CD14-positive monocyte (primary cell): ENCODE measurements at regions not wholly inside any gene's neighbourhood (a gene's known extent, or its start where the extent isn't known, plus 50 kb on each side); places are given as distances from the start of the nearest gene placed in this dataset.

Source experiments
- DNase-seq, 3 donors: peaks; one replicate each; pipeline ENCODE4 v3.0.0-alpha.2; 2011 to 2022
- H2AFZ ChIP-seq: 2 replicates; pipeline ENCODE4 v1.6.0; 2012; ENCODE audit warnings: mild to moderate bottlenecking, low read depth, low read length, inconsistent platforms; ENCODE audit not compliant: insufficient read depth, poor library complexity, severe bottlenecking
- H3K27ac ChIP-seq, 2 donors: 1 replicate in 1 of 2; 2 replicates in 1 of 2; pipeline ENCODE4 v1.5.1; 2012 to 2013; ENCODE audit warnings: low read length in 2 of 2, control low read depth in 1 of 2, inconsistent platforms in 1 of 2, low read depth in 1 of 2, mild to moderate bottlenecking in 1 of 2
- H3K27me3 ChIP-seq, 2 donors: one replicate each; pipeline versions ENCODE4 v1.6.0 to v1.6.1; 2011 to 2013; ENCODE audit warnings: low read length in 2 of 2; ENCODE audit not compliant: control insufficient read depth in 2 of 2, insufficient read depth in 2 of 2
- H3K36me3 ChIP-seq, 2 donors: replicated peaks in 1 of 2; 1 replicate in 1 of 2; 2 replicates in 1 of 2; pipeline versions ENCODE4 v1.5.1 to v1.6.1; 2012 to 2013; ENCODE audit warnings: low read length in 2 of 2, control low read depth in 1 of 2, inconsistent platforms in 1 of 2, mild to moderate bottlenecking in 1 of 2; ENCODE audit not compliant: insufficient read depth in 2 of 2, control insufficient read depth in 1 of 2
- H3K4me1 ChIP-seq, 2 donors: 1 replicate in 1 of 2; 2 replicates in 1 of 2; pipeline versions ENCODE4 v1.5.1 to v1.6.1; 2012 to 2013; ENCODE audit warnings: low read length in 2 of 2, control low read depth in 1 of 2, inconsistent platforms in 1 of 2, mild to moderate bottlenecking in 1 of 2, moderate library complexity in 1 of 2; ENCODE audit not compliant: insufficient read depth in 2 of 2, control insufficient read depth in 1 of 2
- H3K4me2 ChIP-seq: replicated peaks from 2 replicates; pipeline ENCODE3; 2012; ENCODE audit warnings: low read length, moderate library complexity, mild to moderate bottlenecking; ENCODE audit not compliant: poor library complexity, severe bottlenecking; ENCODE audit errors: extremely low read depth
- H3K4me3 ChIP-seq, 3 experiments: fragments of 200-600 bp in 1 of 3; sonication (generic) in 1 of 3; replicated peaks in 1 of 3; 1 replicate in 2 of 3; 2 replicates in 1 of 3; pipeline ENCODE4 v1.5.1; 2011 to 2013; ENCODE audit warnings: low read length in 3 of 3, mild to moderate bottlenecking in 3 of 3, control low read depth in 2 of 3, low read depth in 2 of 3, inconsistent platforms in 1 of 3, moderate library complexity in 1 of 3
- H3K79me2 ChIP-seq: 2 replicates; pipeline ENCODE4 v1.6.0; 2012; ENCODE audit warnings: mild to moderate bottlenecking, control low read depth, inconsistent platforms, low read length, moderate library complexity; ENCODE audit not compliant: insufficient read depth
- H3K9ac ChIP-seq: 2 replicates; pipeline ENCODE4 v1.6.0; 2017; ENCODE audit warnings: low read length, mild to moderate bottlenecking; ENCODE audit not compliant: insufficient read depth, poor library complexity, severe bottlenecking
- H3K9me3 ChIP-seq, 2 donors: replicated peaks in 1 of 2; 1 replicate in 1 of 2; 2 replicates in 1 of 2; pipeline versions ENCODE4 v1.5.1 to v1.6.1; 2012 to 2013; ENCODE audit warnings: low read length in 2 of 2, control low read depth in 1 of 2; ENCODE audit not compliant: control insufficient read depth in 1 of 2, insufficient read depth in 1 of 2
- H4K20me1 ChIP-seq: 2 replicates; pipeline ENCODE4 v1.6.0; 2012; ENCODE audit warnings: mild to moderate bottlenecking, low read length, control low read depth, moderate library complexity; ENCODE audit not compliant: insufficient read depth
- H3K27ac Mint-ChIP-seq, 7 donors: one replicate each; pipeline ENCODE4 v1.8.0; 2020; ENCODE audit warnings: mild to moderate bottlenecking in 7 of 7, mixed read lengths in 7 of 7, moderate library complexity in 6 of 7, inconsistent platforms in 2 of 7
- H3K27me3 Mint-ChIP-seq, 3 donors: one replicate each; pipeline ENCODE4 v1.8.0; 2021 to 2022; ENCODE audit warnings: low read depth in 3 of 3, mild to moderate bottlenecking in 3 of 3, mixed read lengths in 3 of 3, moderate library complexity in 3 of 3, inconsistent platforms in 1 of 3
- H3K36me3 Mint-ChIP-seq, 2 donors: one replicate each; pipeline ENCODE4 v1.8.0; 2020; ENCODE audit warnings: mixed read lengths in 2 of 2, inconsistent platforms in 1 of 2, mild to moderate bottlenecking in 1 of 2
- H3K4me1 Mint-ChIP-seq: one replicate; pipeline ENCODE4 v1.8.0; 2020; ENCODE audit warnings: mild to moderate bottlenecking, mixed read lengths
- H3K4me3 Mint-ChIP-seq, 2 donors: one replicate each; pipeline ENCODE4 v1.8.0; 2020; ENCODE audit warnings: mild to moderate bottlenecking in 2 of 2, mixed read lengths in 2 of 2, moderate library complexity in 1 of 2
- H3K9me3 Mint-ChIP-seq, 7 donors: one replicate each; pipeline ENCODE4 v1.8.0; 2020 to 2022; ENCODE audit warnings: mixed read lengths in 7 of 7, mild to moderate bottlenecking in 6 of 7, moderate library complexity in 6 of 7, inconsistent platforms in 2 of 7
- CTCF ChIP-seq: fragments of 200-600 bp; IDR thresholded peaks from one replicate; pipeline ENCODE4 v1.8.0; 2022; ENCODE audit warnings: antibody characterized with exemption, mild to moderate bottlenecking
- whole genome bisulfite sequencing: methylation state at CpG from one replicate; pipeline ENCODE4 v1.1.5; 2013; ENCODE audit warnings: missing lambda C conversion rate; ENCODE audit not compliant: insufficient coverage; 5-methylcytosine and 5-hydroxymethylcytosine counted together
- intact Hi-C, 2 donors: fragments of 100-400 bp; cut with micrococcal nuclease; formaldehyde crosslinking; loops; one replicate each; pipeline versions ENCODE4 v1.15.0 to v1.15.1; 2023

GRCh38 chr6:23181356-23182110, 612.2 kb downstream of the HDGFL1 start:
- TF ChIP-seq CTCF: no peak
- intact Hi-C loops: no loop called here
- Mint-ChIP-seq H3K27ac (no peak overlapping the region), H3K27me3 (peaks cover 0 to 1% (median 0%) of the 10 kb centered on the region in 3 donors), H3K9me3 (peaks cover 0 to 6% (median 2%) of the 10 kb centered on the region in 7 donors), H3K4me1 (no peaks in the 10 kb centered on the region), H3K36me3 (no peaks in the 10 kb centered on the region), H3K4me3 (no peak overlapping the region)
- Histone ChIP-seq H4K20me1 (no peaks in the 10 kb centered on the region), H3K79me2 (no peaks in the 10 kb centered on the region), H3K4me3 (no peak overlapping the region), H3K9ac (no peak overlapping the region), H3K27ac (no peak overlapping the region), H3K27me3 (no peaks in the 10 kb centered on the region), H3K36me3 (no peaks in the 10 kb centered on the region), H3K4me2 (no peak overlapping the region), H3K4me1 (no peaks in the 10 kb centered on the region), H3K9me3 (no peaks in the 10 kb centered on the region), H2AFZ (no peak overlapping the region)
- no peak for DNase-seq
- WGBS: 92% methylated on average over 2 of the region's 7 CpGs

DNA sequence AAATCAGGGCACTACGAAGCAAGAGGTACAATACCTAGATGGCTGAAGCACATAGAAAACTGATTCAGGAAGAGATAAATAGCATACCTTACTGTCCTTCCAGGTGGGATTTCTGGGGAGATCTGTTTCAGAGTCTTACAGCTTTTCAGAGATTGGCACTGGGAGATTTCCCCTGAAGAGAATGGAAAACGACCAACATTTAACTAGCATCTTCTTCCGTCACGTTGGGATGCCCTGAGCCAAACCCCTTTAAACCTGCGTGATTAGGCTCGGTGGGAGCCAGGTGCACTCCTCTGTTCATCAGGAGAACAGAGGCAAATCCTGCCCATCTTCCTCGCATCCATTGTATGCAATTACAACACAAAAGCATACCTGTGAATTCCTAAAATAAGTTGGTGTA, 614.5 kb downstream of the HDGFL1 start:
- Histone ChIP-seq H3K27ac (no peak overlapping the region), H3K9ac (no peak overlapping the region), H3K4me1 (no peaks in the 10 kb centered on the region), H4K20me1 (no peaks in the 10 kb centered on the region), H3K27me3 (no peaks in the 10 kb centered on the region), H3K4me2 (no peak overlapping the region), H3K36me3 (no peaks in the 10 kb centered on the region), H2AFZ (no peak overlapping the region), H3K79me2 (no peaks in the 10 kb centered on the region), H3K4me3 (no peak overlapping the region), H3K9me3 (no peaks in the 10 kb centered on the region)
- peaks cover 0 to 6% (median 2%) of the 10 kb centered on the region in 7 donors for H3K9me3 Mint-ChIP-seq
- no peaks in the 10 kb centered on the region for H3K36me3 Mint-ChIP-seq
- intact Hi-C loops: no loop called here
- no peak overlapping the region for H3K4me3 Mint-ChIP-seq
- H3K27ac Mint-ChIP-seq: peak overlapping the region in 1 of 7 donors; percentile 41
- no peak for DNase-seq
- peaks cover 0 to 1% (median 0%) of the 10 kb centered on the region in 3 donors for H3K27me3 Mint-ChIP-seq
- no peak for TF ChIP-seq CTCF
- no peaks in the 10 kb centered on the region for H3K4me1 Mint-ChIP-seq
- 95% methylated on average over 6 of the region's 7 CpGs for WGBS
